HepG2 (cell line): ENCODE measurements at regions not wholly inside any gene's neighbourhood (a gene's known extent, or its start where the extent isn't known, plus 50 kb on each side); places are given as distances from the start of the nearest gene placed in this dataset.

ENCODE experiments used
- ARID5B ChIP-seq: IDR thresholded peaks from 2 replicates; pipeline ENCODE4 v1.4.0; 2020; ENCODE audit warnings: mild to moderate bottlenecking, missing genetic modification reagents
- CBFB ChIP-seq: sonication (generic); formaldehyde crosslinking; IDR thresholded peaks from 2 replicates; pipeline ENCODE4 v1.4.0; 2020; ENCODE audit warnings: missing genetic modification reagents
- JUNB ChIP-seq: sonication (generic); formaldehyde crosslinking; IDR thresholded peaks from 2 replicates; pipeline ENCODE4 v1.8.0; 2022; ENCODE audit warnings: missing genetic modification reagents, mild to moderate bottlenecking, borderline replicate concordance
- MAX ChIP-seq: IDR thresholded peaks from 2 replicates; pipeline ENCODE4 v1.6.1; 2012; ENCODE audit warnings: inconsistent platforms
- MLLT10 ChIP-seq: sonication (generic); formaldehyde crosslinking; IDR thresholded peaks from 2 replicates; pipeline ENCODE4 v1.4.0; 2020; ENCODE audit warnings: missing genetic modification reagents
- NONO ChIP-seq, 2 experiments: fragments of 450-650 bp in 1 of 2; sonication (generic) in 1 of 2; formaldehyde crosslinking in 1 of 2; IDR thresholded peaks in 1 of 2; conservative IDR thresholded peaks in 1 of 2; 2 replicates each; pipeline versions ENCODE4 v1.6.1 to v1.8.0; 2017 to 2022; ENCODE audit warnings: mild to moderate bottlenecking in 1 of 2, missing genetic modification reagents in 1 of 2, moderate library complexity in 1 of 2
- RBFOX2 ChIP-seq: fragments of 200-400 bp; formaldehyde crosslinking; IDR thresholded peaks from 2 replicates; pipeline ENCODE4 v1.6.1; 2017; ENCODE audit warnings: low read depth, mild to moderate bottlenecking, low read length
- RNF2 ChIP-seq: fragments of 450-650 bp; conservative IDR thresholded peaks from 2 replicates; pipeline ENCODE4 v1.6.1; 2016; ENCODE audit warnings: low read depth
- RXRB ChIP-seq: IDR thresholded peaks from 2 replicates; pipeline ENCODE4 v1.6.1; 2016; ENCODE audit warnings: borderline replicate concordance, missing genetic modification reagents, missing compliant biosample characterization
- SAP130 ChIP-seq: IDR thresholded peaks from 2 replicates; pipeline ENCODE4 v1.6.1; 2016; ENCODE audit warnings: low read depth
- SMC3 ChIP-seq: IDR thresholded peaks from 2 replicates; pipeline ENCODE4 v1.6.1; 2011; ENCODE audit warnings: low read length, improper control_type of control experiment
- SOX13 ChIP-seq, 3 experiments: fragments of 450-650 bp in 1 of 3; sonication (generic) in 1 of 3; formaldehyde crosslinking in 1 of 3; IDR thresholded peaks in 2 of 3; conservative IDR thresholded peaks in 1 of 3; 2 replicates each; pipeline versions ENCODE4 v1.5.0 to v1.6.1; 2016 to 2020; ENCODE audit warnings: antibody characterized with exemption in 1 of 3, mild to moderate bottlenecking in 1 of 3, missing compliant biosample characterization in 1 of 3, missing genetic modification reagents in 1 of 3, moderate library complexity in 1 of 3
- TCF7 ChIP-seq: sonication (generic); IDR thresholded peaks from 2 replicates; pipeline ENCODE4 v1.6.1; 2016; ENCODE audit warnings: antibody characterized with exemption, low read depth
- THAP11 ChIP-seq: IDR thresholded peaks from 2 replicates; pipeline ENCODE4 v1.6.1; 2016; ENCODE audit warnings: missing biosample characterization, missing genetic modification reagents
- ZNF205 ChIP-seq: IDR thresholded peaks from 2 replicates; pipeline ENCODE4 v1.6.1; 2018; ENCODE audit warnings: missing biosample characterization, missing genetic modification reagents
- ZNF530 ChIP-seq: sonication (generic); formaldehyde crosslinking; IDR thresholded peaks from 2 replicates; pipeline ENCODE4 v1.5.0; 2020; ENCODE audit warnings: low read depth, mild to moderate bottlenecking, missing genetic modification reagents
- TF ChIP-seq, protein P1 (sequence below): IDR thresholded peaks from 2 replicates; pipeline ENCODE4 v1.6.1; 2012; ENCODE audit warnings: low read length, improper control_type of control experiment

GRCh38 chr6:157728183-157728881 is 94.7 kb upstream of the SNX9 start (continued):
- TF ChIP-seq ARID5B (CRISPR knock-in tag) (peak; percentile 87), NONO (IDR thresholded peaks at IDR 0.05) (no peak), NONO (CRISPR knock-in tag; conservative IDR thresholded peaks at IDR 0.05) (0 out of 2 replicates have a peak, but pooled peaks have one; percentile 27), THAP11 (CRISPR knock-in tag) (no peak; the same call in 1 of the 2 replicates), MAX (peak; percentile 69), JUNB (CRISPR knock-in tag) (peak; percentile 36; the same call in 1 of the 2 replicates), MLLT10 (no peak), RBFOX2 (peak; percentile 68), RXRB (CRISPR knock-in tag) (peak; percentile 79), SMC3 (peak; percentile 25; the same call in 1 of the 2 replicates), SAP130 (CRISPR knock-in tag) (peak; percentile 91), SOX13 (IDR thresholded peaks at IDR 0.05) (peak; percentile 95), SOX13 (CRISPR knock-in tag; conservative IDR thresholded peaks at IDR 0.05 in 1 of 2, IDR thresholded peaks at IDR 0.05 in 1 of 2) (peak in 1 of 2 experiments; percentile 99; a peak in 2 of 4 replicates), RNF2 (0 out of 2 replicates have a peak, but pooled peaks have one; percentile 69), CBFB (CRISPR knock-in tag) (peak; percentile 48; the same call in 1 of the 2 replicates), TCF7 (peak; percentile 66; the same call in 1 of the 2 replicates), ZNF205 (CRISPR knock-in tag) (peak; percentile 71; the same call in 1 of the 2 replicates), ZNF530 (CRISPR knock-in tag) (no peak)
- TF ChIP-seq, protein P1, sequence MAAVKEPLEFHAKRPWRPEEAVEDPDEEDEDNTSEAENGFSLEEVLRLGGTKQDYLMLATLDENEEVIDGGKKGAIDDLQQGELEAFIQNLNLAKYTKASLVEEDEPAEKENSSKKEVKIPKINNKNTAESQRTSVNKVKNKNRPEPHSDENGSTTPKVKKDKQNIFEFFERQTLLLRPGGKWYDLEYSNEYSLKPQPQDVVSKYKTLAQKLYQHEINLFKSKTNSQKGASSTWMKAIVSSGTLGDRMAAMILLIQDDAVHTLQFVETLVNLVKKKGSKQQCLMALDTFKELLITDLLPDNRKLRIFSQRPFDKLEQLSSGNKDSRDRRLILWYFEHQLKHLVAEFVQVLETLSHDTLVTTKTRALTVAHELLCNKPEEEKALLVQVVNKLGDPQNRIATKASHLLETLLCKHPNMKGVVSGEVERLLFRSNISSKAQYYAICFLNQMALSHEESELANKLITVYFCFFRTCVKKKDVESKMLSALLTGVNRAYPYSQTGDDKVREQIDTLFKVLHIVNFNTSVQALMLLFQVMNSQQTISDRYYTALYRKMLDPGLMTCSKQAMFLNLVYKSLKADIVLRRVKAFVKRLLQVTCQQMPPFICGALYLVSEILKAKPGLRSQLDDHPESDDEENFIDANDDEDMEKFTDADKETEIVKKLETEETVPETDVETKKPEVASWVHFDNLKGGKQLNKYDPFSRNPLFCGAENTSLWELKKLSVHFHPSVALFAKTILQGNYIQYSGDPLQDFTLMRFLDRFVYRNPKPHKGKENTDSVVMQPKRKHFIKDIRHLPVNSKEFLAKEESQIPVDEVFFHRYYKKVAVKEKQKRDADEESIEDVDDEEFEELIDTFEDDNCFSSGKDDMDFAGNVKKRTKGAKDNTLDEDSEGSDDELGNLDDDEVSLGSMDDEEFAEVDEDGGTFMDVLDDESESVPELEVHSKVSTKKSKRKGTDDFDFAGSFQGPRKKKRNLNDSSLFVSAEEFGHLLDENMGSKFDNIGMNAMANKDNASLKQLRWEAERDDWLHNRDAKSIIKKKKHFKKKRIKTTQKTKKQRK, result no peak
